K562 (cell line): ENCODE measurements at regions not wholly inside any gene's neighbourhood (a gene's known extent, or its start where the extent isn't known, plus 50 kb on each side); places are given as distances from the start of the nearest gene placed in this dataset.

Experiments
- ATAC-seq: fragments of 200-7000 bp; cut with Tn5 transposase; 3 replicates; pipeline ENCODE4 v1.9.1; 2020; ENCODE audit warnings: moderate library complexity
- BruUV-seq: library from RNA; stranded (reverse); fragments of 400-500 nt; replicated peaks from 2 replicates; lab custom pipeline; 2021; lab: Mats Ljungman, UMichigan
- CTCF ChIA-PET: fragments of 300-600 bp; formaldehyde crosslinking; extraction: SDS; loops from one replicate; lab custom pipeline; 2021; ENCODE audit warnings: low intra/inter-chr PET ratio; lab: Yijun Ruan, JAX
- POLR2A ChIA-PET: fragments of 300-600, 350-650 bp; sonication (Branson Sonifier 250); formaldehyde crosslinking; extraction: SDS; loops from one replicate; lab custom pipeline; 2021; ENCODE audit warnings: antibody characterized with exemption, inconsistent platforms; lab: Yijun Ruan, JAX
- DNase-seq, 4 experiments: peaks; one replicate each; pipeline versions ENCODE4 v3.0.0 to v3.0.0-alpha.2; 2011 to 2018; ENCODE audit warnings: low spot score in 3 of 4, mixed read lengths in 3 of 4; ENCODE audit errors: extremely low read depth in 1 of 4
- FAIRE-seq: peaks from 2 replicates; lab custom pipeline; 2011; peaks lifted over from hg19 to GRCh38; lab: Jason Lieb, UNC
- H2AFZ ChIP-seq: 2 replicates; pipeline ENCODE4 v1.6.0; 2011; ENCODE audit warnings: low read depth, low read length, control low read depth, inconsistent platforms
- H3K27ac ChIP-seq: fragments of 200-600 bp; 3 replicates; pipeline ENCODE4 v1.8.0; 2011; ENCODE audit warnings: low read depth, mild to moderate bottlenecking, control low read depth, inconsistent platforms, low read length, moderate library complexity, mixed read lengths; ENCODE audit errors: extremely low read depth
- H3K27me3 ChIP-seq, 2 experiments: fragments of 300-600 bp in 1 of 2; 2 replicates in 1 of 2; 3 replicates in 1 of 2; pipeline versions ENCODE4 v1.6.0 to v1.8.0; 2011; ENCODE audit warnings: inconsistent platforms in 2 of 2, low read length in 2 of 2, mild to moderate bottlenecking in 1 of 2, mixed read lengths in 1 of 2, moderate library complexity in 1 of 2; ENCODE audit not compliant: control insufficient read depth in 2 of 2, insufficient read depth in 2 of 2
- H3K36me3 ChIP-seq: fragments of 300-600 bp; 3 replicates; pipeline ENCODE4 v1.8.0; 2011; ENCODE audit warnings: mild to moderate bottlenecking, low read length, inconsistent platforms; ENCODE audit not compliant: control insufficient read depth, insufficient read depth
- H3K4me1 ChIP-seq, 2 experiments: fragments of 200-600 bp in 1 of 2; replicated peaks in 1 of 2; 2 replicates in 1 of 2; 3 replicates in 1 of 2; pipeline versions ENCODE4 v1.5.1 to v1.8.0; 2011; ENCODE audit warnings: inconsistent platforms in 2 of 2, low read length in 2 of 2, mild to moderate bottlenecking in 1 of 2, mixed read lengths in 1 of 2, moderate library complexity in 1 of 2; ENCODE audit not compliant: control insufficient read depth in 2 of 2, insufficient read depth in 2 of 2
- H3K4me2 ChIP-seq: 2 replicates; pipeline ENCODE4 v1.6.1; 2011; ENCODE audit warnings: low read length, control low read depth, inconsistent platforms, mixed read lengths; ENCODE audit not compliant: insufficient read depth
- H3K4me3 ChIP-seq: fragments of 200-600 bp; sonication (generic), shearing (Covaris generic); 2 replicates; pipeline ENCODE4 v1.5.1; 2016; ENCODE audit warnings: control low read depth, inconsistent platforms
- H3K79me2 ChIP-seq: fragments of 200-600 bp; 3 replicates; pipeline ENCODE4 v1.8.0; 2011; ENCODE audit warnings: low read length, inconsistent platforms; ENCODE audit not compliant: control insufficient read depth, insufficient read depth
- H3K9ac ChIP-seq, 2 experiments: 2 replicates each; pipeline versions ENCODE4 v1.6.0 to v1.6.1; 2011; ENCODE audit warnings: low read depth in 2 of 2, low read length in 2 of 2, control low read depth in 1 of 2, inconsistent platforms in 1 of 2, mild to moderate bottlenecking in 1 of 2, mixed read lengths in 1 of 2; ENCODE audit not compliant: insufficient read depth in 1 of 2
- H3K9me1 ChIP-seq: one replicate; pipeline ENCODE4 v1.6.0; 2011; ENCODE audit warnings: inconsistent platforms, mild to moderate bottlenecking, low read length, moderate library complexity; ENCODE audit not compliant: control insufficient read depth, insufficient read depth
- H3K9me3 ChIP-seq: replicated peaks from 2 replicates; pipeline ENCODE4 v1.5.1; 2011; ENCODE audit warnings: low read depth, low read length, inconsistent platforms; ENCODE audit not compliant: control insufficient read depth, insufficient read depth
- H4K20me1 ChIP-seq: replicated peaks from 2 replicates; pipeline ENCODE4 v1.6.1; 2011; ENCODE audit warnings: low read length, inconsistent platforms, mixed read lengths; ENCODE audit not compliant: control insufficient read depth, insufficient read depth
- ATF6 ChIP-seq: sonication (generic); formaldehyde crosslinking; IDR thresholded peaks from 2 replicates; pipeline ENCODE4 v1.4.0; 2020; ENCODE audit warnings: mild to moderate bottlenecking, missing genetic modification reagents
- ELF2 ChIP-seq: fragments of 250-450 bp; sonication (Bioruptor Pico); IDR thresholded peaks from 2 replicates; pipeline ENCODE4 v1.5.0; 2021; ENCODE audit warnings: mild to moderate bottlenecking
- ELF4 ChIP-seq: fragments of 450-650 bp; formaldehyde crosslinking; IDR thresholded peaks from 2 replicates; pipeline ENCODE4 v1.4.0; 2022; ENCODE audit warnings: missing genetic modification characterization
- LARP7 ChIP-seq: fragments of 450-650 bp; IDR thresholded peaks from 2 replicates; pipeline ENCODE4 v1.6.1; 2016
- MCM2 ChIP-seq: fragments of 450-650 bp; IDR thresholded peaks from 2 replicates; pipeline ENCODE4 v1.6.1; 2017; ENCODE audit warnings: low read depth, mild to moderate bottlenecking
- NFIX ChIP-seq: fragments of 250-450 bp; sonication (Bioruptor Pico); IDR thresholded peaks from 2 replicates; pipeline ENCODE4 v1.4.0; 2020; ENCODE audit warnings: low read depth, mild to moderate bottlenecking, moderate library complexity
- OTX1 ChIP-seq: fragments of 450-650 bp; formaldehyde crosslinking; IDR thresholded peaks from 2 replicates; pipeline ENCODE4 v1.4.0; 2022; ENCODE audit warnings: mild to moderate bottlenecking
- POLR2A ChIP-seq: fragments of 450-650 bp; conservative IDR thresholded peaks from 2 replicates; pipeline ENCODE4 v1.6.1; 2016
- RAD51 ChIP-seq: fragments of 450-650 bp; IDR thresholded peaks from 2 replicates; pipeline ENCODE4 v1.7.1; 2016; ENCODE audit warnings: low read depth, mild to moderate bottlenecking, borderline replicate concordance
- SMARCC2 ChIP-seq: fragments of 450-650 bp; IDR thresholded peaks from 2 replicates; pipeline ENCODE4 v1.6.1; 2017; ENCODE audit warnings: antibody characterized with exemption, moderate library complexity, mild to moderate bottlenecking, low read depth
- TEAD2 ChIP-seq: fragments of 450-650 bp; IDR thresholded peaks from 2 replicates; pipeline ENCODE4 v1.6.1; 2016; ENCODE audit warnings: missing genetic modification characterization, control low read depth, missing compliant biosample characterization
- YY1 ChIP-seq, 3 experiments: IDR thresholded peaks; 2 replicates each; pipeline ENCODE4 v1.6.1; 2011; ENCODE audit warnings: low read length in 2 of 3, mild to moderate bottlenecking in 2 of 3, moderate library complexity in 2 of 3, borderline replicate concordance in 1 of 3, control low read depth in 1 of 3, low read depth in 1 of 3; ENCODE audit not compliant: insufficient read depth in 3 of 3, insufficient replicate concordance in 2 of 3, control insufficient read depth in 1 of 3, insufficient read length in 1 of 3; ENCODE audit errors: extremely low read depth in 1 of 3
- ZBED1 ChIP-seq: IDR thresholded peaks from 2 replicates; pipeline ENCODE4 v1.6.1; 2014
- ZBTB2 ChIP-seq: fragments of 450-650 bp; IDR thresholded peaks from 2 replicates; pipeline ENCODE4 v1.6.1; 2016; ENCODE audit warnings: antibody characterized with exemption
- ZNF696 ChIP-seq: fragments of 250-450 bp; sonication (Bioruptor Pico); conservative IDR thresholded peaks from 2 replicates; pipeline ENCODE4 v1.4.0; 2020; ENCODE audit warnings: mild to moderate bottlenecking, moderate library complexity
- WGBS: fragments of 100-300 bp; shearing (Covaris generic); methylation state at CpG from one replicate; pipeline ENCODE4 v1.1.6; 2016; ENCODE audit warnings: low coverage, mixed read lengths; ENCODE audit not compliant: insufficient coverage; ENCODE audit errors: missing lambda C conversion rate; 5-methylcytosine and 5-hydroxymethylcytosine counted together
- in situ Hi-C: fragments of 300-500 bp; cut with MboI; formaldehyde crosslinking; loops from 4 replicates; pipeline ENCODE4 v1.15.0; 2018; ENCODE audit warnings: inconsistent platforms, mixed read lengths
- intact Hi-C: fragments of 100-400 bp; cut with micrococcal nuclease; formaldehyde crosslinking; loops from 2 replicates; pipeline ENCODE4 v1.14.2; 2022
- TF ChIP-seq, protein P1 (sequence below): fragments of 450-650 bp; formaldehyde crosslinking; IDR thresholded peaks from 2 replicates; pipeline ENCODE4 v1.4.0; 2020; ENCODE audit warnings: mild to moderate bottlenecking, mixed read lengths
- TF ChIP-seq, protein P2 (sequence below): sonication (generic); formaldehyde crosslinking; IDR thresholded peaks from 2 replicates; pipeline ENCODE4 v1.8.1; 2023; ENCODE audit warnings: mild to moderate bottlenecking, missing genetic modification reagents

DNA sequence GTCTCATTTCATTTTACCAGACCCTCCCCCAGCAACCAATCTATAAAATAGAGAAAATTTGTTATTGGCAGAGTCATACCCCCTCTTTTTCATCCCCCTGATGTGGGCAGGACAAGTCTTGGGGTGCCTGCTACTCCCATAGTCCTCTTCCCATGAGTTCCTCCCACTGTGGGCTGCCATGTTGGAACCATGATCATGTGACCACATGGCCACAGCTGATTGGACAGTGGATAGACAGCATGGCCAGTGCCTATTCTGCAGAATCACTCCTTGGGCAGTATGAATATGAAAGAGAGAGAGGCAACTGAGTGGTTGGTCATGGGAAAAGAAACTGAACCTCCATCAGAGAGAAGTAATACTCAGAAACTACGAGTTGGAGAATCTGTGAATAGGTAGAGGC, 84.9 kb downstream of the PDCL3 start:
- peak; percentile 4 to 34 (median 24) for DNase-seq
- Histone ChIP-seq H3K4me1 (no peaks in the 10 kb centered on the region), H3K9me3 (no peaks in the 10 kb centered on the region), H3K36me3 (no peaks in the 10 kb centered on the region), H3K9ac (no peak overlapping the region), H2AFZ (no peak overlapping the region), H4K20me1 (no peaks in the 10 kb centered on the region), H3K4me2 (no peak overlapping the region), H3K9me1 (no peaks in the 10 kb centered on the region), H3K27me3 (peaks cover 0 to 4% of the 10 kb centered on the region in 2 experiments; a peak in 1 of 5 replicates), H3K27ac (no peak overlapping the region), H3K4me3 (no peak overlapping the region), H3K79me2 (no peaks in the 10 kb centered on the region)
- intact Hi-C loops: no loop called here
- POLR2A ChIA-PET: no interaction called here
- ATAC-seq: no peak
- no peak for FAIRE-seq
- CTCF ChIA-PET: no interaction called here
- BruUV-seq: no TSS peak
- in situ Hi-C loops: no loop called here
- 0% methylated on average over 1 of the region's 1 CpG for whole genome bisulfite sequencing
- no peak for TF ChIP-seq ATF6
- TF ChIP-seq ZBED1: no peak
- TF ChIP-seq OTX1: no peak
- no peak for TF ChIP-seq ELF4 (CRISPR knock-in tag)
- no peak for TF ChIP-seq TEAD2 (tag)
- TF ChIP-seq ELF2 (CRISPR knock-in tag): no peak
- TF ChIP-seq ZBTB2: no peak
- TF ChIP-seq, protein P1, sequence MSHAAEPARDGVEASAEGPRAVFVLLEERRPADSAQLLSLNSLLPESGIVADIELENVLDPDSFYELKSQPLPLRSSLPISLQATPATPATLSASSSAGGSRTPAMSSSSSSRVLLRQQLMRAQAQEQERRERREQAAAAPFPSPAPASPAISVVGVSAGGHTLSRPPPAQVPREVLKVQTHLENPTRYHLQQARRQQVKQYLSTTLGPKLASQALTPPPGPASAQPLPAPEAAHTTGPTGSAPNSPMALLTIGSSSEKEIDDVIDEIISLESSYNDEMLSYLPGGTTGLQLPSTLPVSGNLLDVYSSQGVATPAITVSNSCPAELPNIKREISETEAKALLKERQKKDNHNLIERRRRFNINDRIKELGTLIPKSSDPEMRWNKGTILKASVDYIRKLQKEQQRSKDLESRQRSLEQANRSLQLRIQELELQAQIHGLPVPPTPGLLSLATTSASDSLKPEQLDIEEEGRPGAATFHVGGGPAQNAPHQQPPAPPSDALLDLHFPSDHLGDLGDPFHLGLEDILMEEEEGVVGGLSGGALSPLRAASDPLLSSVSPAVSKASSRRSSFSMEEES: peak; percentile 54
- peak; percentile 31; the same call in 1 of the 2 replicates for TF ChIP-seq RAD51
- TF ChIP-seq MCM2: no peak
- peak in 1 of 3 experiments; percentile 57 for TF ChIP-seq YY1 (IDR thresholded peaks at IDR 0.05; ENCODE audit: borderline replicate concordance in 1 of 3, control insufficient read depth in 1 of 3, extremely low read depth in 1 of 3, insufficient read depth in 3 of 3, insufficient read length in 1 of 3, insufficient replicate concordance in 2 of 3, low read depth in 1 of 3, low read length in 2 of 3)
- no peak for TF ChIP-seq ZNF696 (CRISPR knock-in tag)
- no peak for TF ChIP-seq SMARCC2
- TF ChIP-seq NFIX (CRISPR knock-in tag): no peak
- TF ChIP-seq, protein P2, sequence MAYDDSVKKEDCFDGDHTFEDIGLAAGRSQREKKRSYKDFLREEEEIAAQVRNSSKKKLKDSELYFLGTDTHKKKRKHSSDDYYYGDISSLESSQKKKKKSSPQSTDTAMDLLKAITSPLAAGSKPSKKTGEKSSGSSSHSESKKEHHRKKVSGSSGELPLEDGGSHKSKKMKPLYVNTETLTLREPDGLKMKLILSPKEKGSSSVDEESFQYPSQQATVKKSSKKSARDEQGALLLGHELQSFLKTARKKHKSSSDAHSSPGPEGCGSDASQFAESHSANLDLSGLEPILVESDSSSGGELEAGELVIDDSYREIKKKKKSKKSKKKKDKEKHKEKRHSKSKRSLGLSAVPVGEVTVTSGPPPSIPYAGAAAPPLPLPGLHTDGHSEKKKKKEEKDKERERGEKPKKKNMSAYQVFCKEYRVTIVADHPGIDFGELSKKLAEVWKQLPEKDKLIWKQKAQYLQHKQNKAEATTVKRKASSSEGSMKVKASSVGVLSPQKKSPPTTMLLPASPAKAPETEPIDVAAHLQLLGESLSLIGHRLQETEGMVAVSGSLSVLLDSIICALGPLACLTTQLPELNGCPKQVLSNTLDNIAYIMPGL: no peak
- no peak for TF ChIP-seq POLR2A
- TF ChIP-seq LARP7: no peak
